Medulla oblongata (tissue), 1 donor: ENCODE measurements at regions not wholly inside any gene's neighbourhood (a gene's known extent, or its start where the extent isn't known, plus 50 kb on each side); places are given as distances from the start of the nearest gene placed in this dataset.

Experiments used
- DNase-seq: peaks from one replicate; pipeline ENCODE4 v3.0.0-alpha.2; 2015; ENCODE audit errors: extremely low spot score

DNA sequence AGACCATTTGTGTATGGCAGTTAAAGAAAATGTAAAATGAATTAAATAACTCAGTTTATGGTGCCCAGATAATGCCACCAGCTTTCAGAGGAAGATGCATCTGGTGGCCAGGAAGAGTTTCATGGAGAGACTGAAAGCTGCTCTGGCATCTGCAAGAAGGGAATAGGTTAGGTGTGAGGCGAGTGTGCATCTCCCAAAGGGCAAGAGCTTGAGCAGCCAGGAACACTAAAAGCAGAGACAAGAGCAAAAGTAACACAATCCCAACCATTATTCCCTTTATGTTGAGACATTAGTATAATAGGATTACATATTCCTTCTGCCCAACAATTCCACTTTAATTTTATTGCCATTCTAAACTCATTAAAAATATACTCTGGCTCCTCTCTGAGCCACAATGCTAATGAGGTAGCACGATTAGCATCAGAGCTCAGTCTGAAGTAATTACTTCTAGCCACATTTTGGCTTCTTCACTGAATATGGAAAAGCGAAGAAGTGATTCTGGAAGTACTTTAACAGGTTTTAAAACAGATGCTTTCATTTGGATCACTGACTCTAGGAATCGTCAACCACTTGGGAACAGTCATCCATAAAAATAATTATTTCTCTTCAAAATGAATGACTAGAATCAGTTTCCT lies 309.4 kb upstream of the TMTC1 start:
- no peak for DNase-seq

- DNase-seq, result no peak
Observed at GRCh38 chr12:30090258-30090657, 306.5 kb upstream of the TMTC1 start.

GRCh38 chr12:30088259-30088995 lies 304.7 kb upstream of the TMTC1 start:
- DNase-seq, result no peak

DNA sequence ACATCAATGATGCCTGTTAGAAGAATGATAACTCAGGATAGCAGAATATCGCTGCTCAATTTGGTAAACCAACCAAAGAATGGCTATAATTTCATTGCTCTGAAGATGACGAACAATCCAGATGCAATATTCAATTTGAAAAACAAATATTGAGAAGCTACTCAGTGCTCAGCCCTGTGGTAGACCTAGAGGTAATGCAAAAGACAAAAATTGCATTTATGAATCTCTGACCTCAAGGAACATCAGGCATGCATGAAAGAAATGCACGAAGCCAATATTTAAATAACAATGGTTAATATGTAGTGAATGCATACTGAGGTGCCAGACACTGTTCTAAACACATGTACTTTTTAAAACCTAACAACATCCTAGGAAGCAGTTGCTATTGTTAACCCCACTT lies 298.6 kb upstream of the TMTC1 start:
- DNase-seq, result no peak

DNA sequence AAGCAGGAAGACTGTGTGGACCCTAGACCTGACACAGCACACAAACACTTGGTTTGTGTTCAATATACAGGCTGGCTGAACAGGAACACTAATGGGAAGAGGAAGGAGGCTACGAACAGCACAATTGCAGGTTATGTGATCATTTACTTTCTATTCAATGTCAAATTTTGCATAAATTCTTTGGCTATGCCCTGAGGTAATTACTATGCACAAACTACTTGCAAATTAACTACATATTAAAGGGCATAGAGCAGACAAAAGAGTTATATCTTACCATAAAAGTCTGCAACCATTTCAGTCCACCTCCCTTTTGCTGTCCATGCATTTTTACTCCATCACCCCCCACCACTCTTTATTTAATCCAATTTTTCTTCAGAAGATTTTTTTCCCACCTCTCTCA lies 291.2 kb upstream of the TMTC1 start:
- DNase-seq, result no peak

GRCh38 chr12:30072824-30073223 lies 289.1 kb upstream of the TMTC1 start:
- DNase-seq, result no peak

GRCh38 chr12:30067146-30067545 lies 283.4 kb upstream of the TMTC1 start:
- DNase-seq, result no peak

DNA sequence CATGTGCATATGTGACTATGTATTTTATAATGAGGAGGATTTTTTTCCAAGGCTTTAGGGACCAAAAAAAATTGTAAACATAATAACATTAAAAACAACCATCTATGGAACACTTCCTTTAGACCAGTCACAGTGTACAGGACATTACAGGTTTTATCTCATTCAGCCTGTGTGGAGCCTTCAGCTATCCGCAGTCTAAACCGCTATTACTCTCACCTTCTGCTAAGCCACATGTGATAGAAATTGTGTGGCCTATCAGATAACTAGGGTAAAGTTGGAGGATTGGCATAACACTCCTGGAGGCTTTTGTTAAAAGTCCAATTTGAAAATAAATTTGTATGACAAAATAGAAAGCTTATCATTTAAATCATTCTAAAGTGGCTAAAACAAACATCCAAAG lies 281.2 kb upstream of the TMTC1 start:
- no peak for DNase-seq

DNA sequence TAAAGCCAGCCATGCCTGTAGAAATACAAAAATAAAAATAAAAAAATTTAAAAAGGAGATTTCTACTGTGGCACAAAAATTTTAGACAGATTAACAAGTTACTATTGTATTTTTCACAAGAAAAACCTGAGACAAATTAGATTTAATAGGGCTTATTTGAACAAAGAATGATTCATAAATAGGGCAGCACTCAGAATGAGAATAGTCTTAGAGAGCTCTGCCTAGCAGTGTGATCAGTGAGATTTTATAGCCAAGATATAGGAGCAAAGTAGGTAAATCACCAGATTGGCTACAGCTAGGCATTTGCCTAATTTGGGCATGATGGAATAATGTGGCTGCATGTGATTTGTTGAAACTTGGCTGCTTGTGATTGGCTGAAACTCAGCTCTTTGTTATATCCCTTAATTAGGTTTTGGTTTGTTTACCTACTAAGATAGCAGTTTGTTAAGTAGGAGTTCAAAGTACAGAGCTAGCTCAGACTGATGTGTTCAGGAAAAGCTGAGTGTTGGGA lies 279.7 kb upstream of the TMTC1 start:
- DNase-seq, result no peak

- no peak for DNase-seq
Observed at GRCh38 chr12:30048371-30048770, 264.6 kb upstream of the TMTC1 start.

DNA sequence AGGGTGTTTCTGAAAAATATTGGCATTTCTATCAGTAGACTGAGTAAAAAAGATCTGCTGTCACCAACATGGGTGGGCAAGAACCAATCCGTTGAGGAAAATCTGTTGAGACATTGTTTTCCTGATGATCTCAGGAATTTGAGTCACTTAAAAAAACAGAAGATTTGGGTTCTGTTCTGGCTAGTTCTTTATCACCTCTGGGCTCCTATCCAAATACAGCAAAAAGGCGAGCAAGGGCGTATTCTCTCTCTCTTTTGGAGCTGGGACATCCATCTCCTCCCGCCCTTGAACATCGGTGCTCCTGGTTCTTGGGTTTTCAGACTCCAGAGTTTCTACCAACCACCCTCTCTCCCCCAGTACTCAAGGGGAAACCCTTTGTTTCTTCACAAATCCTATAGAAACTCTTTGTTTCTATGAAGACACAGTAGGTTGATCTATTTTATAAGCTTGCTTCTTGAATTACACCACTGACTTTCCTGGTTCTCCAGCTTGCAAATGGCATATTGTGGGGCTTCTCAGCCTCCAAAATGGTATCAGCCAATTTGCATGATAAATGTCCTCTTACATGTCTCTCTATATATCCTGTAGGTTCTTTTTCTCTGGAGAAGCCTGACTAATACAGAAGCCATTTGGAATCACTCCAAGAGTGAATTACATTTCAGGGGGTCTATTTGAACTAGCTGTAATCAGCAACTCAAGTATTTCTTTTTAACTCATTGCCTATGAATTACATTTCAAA lies 263.9 kb upstream of the TMTC1 start:
- DNase-seq, result no peak

- no peak for DNase-seq
Observed at GRCh38 chr12:30046376-30046775, 262.6 kb upstream of the TMTC1 start.

GRCh38 chr12:30045171-30045570 lies 261.4 kb upstream of the TMTC1 start:
- DNase-seq, result no peak

GRCh38 chr12:30044206-30044605 lies 260.5 kb upstream of the TMTC1 start:
- DNase-seq, result no peak

- DNase-seq, result no peak
Observed at GRCh38 chr12:30043151-30043847, 259.6 kb upstream of the TMTC1 start.

GRCh38 chr12:30041096-30041495 lies 257.4 kb upstream of the TMTC1 start:
- DNase-seq, result no peak

- no peak for DNase-seq
Observed at GRCh38 chr12:30030693-30031374, 247.1 kb upstream of the TMTC1 start.

- DNase-seq, result no peak
Observed at GRCh38 chr12:30026621-30027234, 243.0 kb upstream of the TMTC1 start.

DNA sequence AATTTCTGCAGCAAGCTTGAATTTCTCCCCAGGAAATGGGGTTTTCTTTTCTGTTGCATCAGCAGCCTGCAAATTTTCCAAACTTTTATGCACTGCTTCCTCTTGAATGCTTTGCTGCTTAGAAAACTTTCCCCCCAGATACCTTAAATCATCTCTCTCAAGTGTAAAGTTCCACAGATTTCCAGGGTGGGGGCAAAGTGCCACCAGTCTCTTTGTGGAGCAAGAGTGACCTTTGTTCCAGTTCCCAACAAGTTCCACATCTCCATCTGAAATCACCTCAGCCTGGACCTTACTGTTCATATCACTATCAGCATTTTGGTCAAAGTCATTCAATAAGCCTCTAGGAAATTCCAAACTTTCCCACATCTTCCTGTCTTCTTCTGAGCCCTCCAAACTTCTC lies 241.6 kb upstream of the TMTC1 start:
- DNase-seq, result no peak

DNA sequence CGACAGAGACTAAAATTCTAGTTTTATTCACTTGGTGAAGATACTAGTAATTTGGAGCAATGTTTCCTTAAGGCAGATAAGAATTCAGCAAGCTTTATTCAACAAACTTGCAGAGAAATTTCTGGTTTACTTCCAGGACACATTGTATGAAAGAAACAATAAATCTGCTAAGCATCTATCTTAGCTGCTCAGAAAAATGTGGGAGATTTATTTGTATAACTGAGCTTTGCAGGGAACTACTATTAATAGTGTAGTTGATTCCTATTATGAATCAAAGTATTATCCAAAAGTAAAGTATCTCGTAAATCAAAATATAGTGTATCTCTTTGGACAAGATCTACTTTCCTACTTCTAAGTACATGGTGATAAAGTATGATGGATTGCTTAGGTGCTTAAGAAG lies 239.4 kb upstream of the TMTC1 start:
- DNase-seq, result no peak
